ENCODE measurements at regions not wholly inside any gene's neighbourhood (a gene's known extent, or its start where the extent isn't known, plus 50 kb on each side); places are given as distances from the start of the nearest gene placed in this dataset.

DNA sequence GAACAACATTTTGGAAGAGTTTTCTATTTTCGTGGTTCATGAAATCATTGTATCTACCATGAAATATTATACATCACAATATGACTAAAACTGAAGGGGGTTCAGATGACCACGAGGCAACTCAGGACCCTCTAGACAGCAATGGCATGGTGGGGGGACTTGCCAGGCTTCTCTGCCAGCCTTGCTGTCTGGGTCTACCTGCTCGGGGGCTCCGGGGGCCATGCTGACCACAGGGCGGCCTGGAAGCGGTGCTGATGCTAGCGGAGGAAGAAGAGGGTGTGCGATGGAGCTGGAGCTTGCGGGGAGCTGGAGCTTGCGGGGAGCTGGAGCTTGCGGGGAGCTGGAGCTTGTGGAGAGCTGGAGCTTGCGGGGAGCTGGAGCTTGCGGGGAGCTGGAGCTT is 89.2 kb upstream of the IRX4 start:
- TF ChIP-seq KDM5A (IDR thresholded peaks at IDR 0.05; ENCODE audit: low read length) (no peak), RAD21 (IDR thresholded peaks at IDR 0.05 in 1 of 2, conservative IDR thresholded peaks at IDR 0.05 in 1 of 2; ENCODE audit: low read depth in 2 of 2, low read length in 2 of 2) (no peak), TEAD4 (IDR thresholded peaks at IDR 0.05; ENCODE audit: low read depth, low read length) (no peak), SIX5 (IDR thresholded peaks at IDR 0.05; ENCODE audit: low read depth, low read length) (no peak), GTF2F1 (IDR thresholded peaks at IDR 0.05; ENCODE audit: borderline replicate concordance, low read depth, low read length) (no peak), SIRT6 (IDR thresholded peaks at IDR 0.05; ENCODE audit: low read length) (no peak), POLR2A (IDR thresholded peaks at IDR 0.05; ENCODE audit: control extremely low read depth in 1 of 2, low read depth in 2 of 2, low read length in 2 of 2) (no peak), NRF1 (IDR thresholded peaks at IDR 0.05; ENCODE audit: low read depth, low read length) (no peak)
- TF ChIP-seq, protein P1, sequence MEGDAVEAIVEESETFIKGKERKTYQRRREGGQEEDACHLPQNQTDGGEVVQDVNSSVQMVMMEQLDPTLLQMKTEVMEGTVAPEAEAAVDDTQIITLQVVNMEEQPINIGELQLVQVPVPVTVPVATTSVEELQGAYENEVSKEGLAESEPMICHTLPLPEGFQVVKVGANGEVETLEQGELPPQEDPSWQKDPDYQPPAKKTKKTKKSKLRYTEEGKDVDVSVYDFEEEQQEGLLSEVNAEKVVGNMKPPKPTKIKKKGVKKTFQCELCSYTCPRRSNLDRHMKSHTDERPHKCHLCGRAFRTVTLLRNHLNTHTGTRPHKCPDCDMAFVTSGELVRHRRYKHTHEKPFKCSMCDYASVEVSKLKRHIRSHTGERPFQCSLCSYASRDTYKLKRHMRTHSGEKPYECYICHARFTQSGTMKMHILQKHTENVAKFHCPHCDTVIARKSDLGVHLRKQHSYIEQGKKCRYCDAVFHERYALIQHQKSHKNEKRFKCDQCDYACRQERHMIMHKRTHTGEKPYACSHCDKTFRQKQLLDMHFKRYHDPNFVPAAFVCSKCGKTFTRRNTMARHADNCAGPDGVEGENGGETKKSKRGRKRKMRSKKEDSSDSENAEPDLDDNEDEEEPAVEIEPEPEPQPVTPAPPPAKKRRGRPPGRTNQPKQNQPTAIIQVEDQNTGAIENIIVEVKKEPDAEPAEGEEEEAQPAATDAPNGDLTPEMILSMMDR (IDR thresholded peaks at IDR 0.05; ENCODE audit: control extremely low read depth in 1 of 3, insufficient read depth in 1 of 3, low read depth in 1 of 3, low read length in 3 of 3): no peak

Data from H1 (cell line).